Hindlimb muscle (tissue), 1 donor: ENCODE measurements at regions not wholly inside any gene's neighbourhood (a gene's known extent, or its start where the extent isn't known, plus 50 kb on each side); places are given as distances from the start of the nearest gene placed in this dataset.

Experiments used
- DNase-seq: peaks from one replicate; pipeline ENCODE4 v3.0.0-alpha.2; 2013

GRCh38 chr20:60214901-60215815 is 256.9 kb downstream of the CDH26 start:
- DNase-seq = no peak

DNA sequence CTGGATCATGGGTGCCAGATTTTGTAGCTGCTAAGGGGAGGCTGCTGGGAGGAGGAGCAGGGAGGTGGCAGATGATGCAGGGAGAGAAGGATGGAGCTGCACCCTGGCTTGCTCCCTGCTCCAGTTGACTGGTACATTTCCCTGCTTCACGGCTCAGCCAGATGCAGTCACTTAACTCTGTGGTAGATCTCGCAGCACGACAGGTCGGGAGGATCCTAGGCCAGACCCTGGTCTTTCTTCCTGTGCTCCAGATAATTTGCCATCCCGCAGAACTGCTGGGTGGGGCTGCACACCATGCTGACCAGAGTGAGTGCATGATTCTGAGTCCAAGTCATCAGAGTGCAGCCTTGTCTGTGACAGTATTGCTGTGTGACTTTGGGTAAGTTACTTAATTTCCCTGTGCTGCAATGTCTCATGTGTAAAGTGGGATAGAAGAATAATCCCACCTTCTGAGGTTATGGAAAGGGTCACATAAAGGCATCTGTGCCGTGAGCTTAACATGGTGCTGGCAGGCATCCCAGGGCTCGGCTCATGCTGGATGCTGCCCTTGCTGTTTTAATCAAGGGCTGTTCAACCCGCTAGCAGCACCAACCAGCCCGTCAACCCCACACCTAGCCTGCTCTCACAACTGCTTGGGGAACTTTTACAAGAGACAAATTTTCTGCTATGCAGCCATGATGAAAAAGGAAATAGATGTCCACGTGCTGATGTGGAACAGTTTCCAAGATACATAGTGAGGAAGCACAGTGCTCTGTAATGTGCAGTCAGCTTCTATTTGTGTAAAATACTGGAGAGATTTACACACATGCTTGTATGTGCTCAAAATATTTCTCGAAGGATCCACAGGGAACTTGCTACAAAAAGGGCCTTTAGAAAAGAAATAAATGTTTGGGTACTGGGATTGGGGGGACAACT is 257.9 kb downstream of the CDH26 start:
- no peak for DNase-seq

DNA sequence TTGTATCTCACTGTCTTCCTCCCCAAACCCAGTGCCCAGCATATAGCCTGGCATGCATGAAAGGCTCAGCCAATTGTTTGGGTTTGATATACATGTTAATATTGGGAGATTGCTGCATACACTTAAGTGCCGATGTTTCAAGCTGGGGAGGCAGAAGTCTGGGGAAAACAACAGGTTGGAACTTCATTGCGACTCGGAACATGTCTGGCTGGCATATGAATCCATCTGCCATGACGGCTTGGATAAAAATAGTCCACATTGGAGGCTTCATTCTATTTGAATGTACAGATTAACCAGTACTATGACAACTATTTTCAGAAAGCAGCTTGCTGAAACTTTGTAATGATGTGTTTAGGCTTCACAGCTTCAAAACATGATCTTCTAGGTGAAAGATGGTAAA is 261.0 kb downstream of the CDH26 start:
- DNase-seq = no peak

DNA sequence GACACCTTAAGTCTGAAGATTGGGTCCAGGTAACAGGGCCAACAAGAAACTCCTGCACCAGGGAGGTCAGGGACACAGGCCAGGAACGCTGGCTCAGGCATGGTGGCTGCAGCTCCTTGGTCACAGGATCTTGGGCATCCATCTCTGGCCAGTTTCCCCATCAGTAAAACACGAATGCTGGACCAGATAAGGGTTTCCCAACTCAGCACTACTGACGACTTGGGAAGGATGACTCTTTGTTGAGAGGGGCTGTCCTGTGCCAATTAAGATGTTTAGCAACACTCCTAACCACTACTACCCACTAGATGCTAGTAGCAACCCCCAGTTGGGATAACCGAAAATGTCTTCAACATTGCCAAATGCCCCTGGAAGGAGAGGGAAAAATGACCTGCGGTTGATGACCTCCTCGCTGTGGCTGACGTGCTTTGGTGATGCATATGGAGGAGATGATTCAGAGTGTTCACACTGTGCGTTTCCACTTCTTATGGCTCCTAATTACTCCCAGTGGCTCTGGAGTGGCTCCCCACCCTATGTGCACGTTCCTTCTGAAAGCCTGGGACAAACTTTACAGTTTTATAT is 261.9 kb downstream of the CDH26 start:
- DNase-seq = no peak

DNA sequence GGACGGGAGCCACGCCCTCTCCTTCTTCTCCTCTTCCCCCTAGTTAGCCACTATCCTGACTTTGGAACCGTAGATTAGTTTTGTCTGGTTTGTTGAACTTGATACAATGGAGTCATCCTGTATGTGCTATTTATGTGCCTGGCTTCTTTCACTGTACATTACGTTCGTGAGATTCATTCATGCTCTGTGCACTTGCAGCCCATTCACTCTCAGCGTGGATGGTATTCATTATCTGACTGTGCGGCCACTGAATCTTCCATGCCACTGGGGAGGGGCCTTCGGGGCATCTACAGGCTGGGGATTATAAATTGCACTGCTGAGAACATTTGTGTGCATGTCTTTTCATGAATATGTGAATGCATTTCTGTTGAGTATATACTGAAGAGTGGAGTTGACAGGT is 262.5 kb downstream of the CDH26 start:
- no peak for DNase-seq

DNA sequence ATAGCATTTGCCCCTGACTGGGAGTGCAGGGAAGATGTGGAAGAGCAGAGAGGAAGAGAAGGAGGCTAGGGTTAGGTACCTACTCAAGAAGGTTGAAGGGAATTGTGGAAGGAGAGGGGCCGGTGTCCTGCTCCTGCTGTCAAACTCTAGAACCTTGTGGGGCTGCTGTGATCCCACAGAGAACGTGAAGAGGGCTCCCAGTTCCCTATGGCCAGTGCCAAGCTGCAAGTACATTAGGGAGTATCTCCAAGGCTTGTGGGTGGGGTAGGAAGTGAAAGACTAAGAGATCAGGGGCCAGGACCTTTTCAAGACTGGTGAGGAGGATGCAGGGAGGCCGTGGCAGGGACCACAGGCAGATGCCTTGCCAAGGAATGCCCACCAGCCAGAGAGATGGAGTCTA is 263.4 kb downstream of the CDH26 start:
- no peak for DNase-seq

- no peak for DNase-seq
Observed at GRCh38 chr20:60222497-60222896, 264.3 kb downstream of the CDH26 start.

DNA sequence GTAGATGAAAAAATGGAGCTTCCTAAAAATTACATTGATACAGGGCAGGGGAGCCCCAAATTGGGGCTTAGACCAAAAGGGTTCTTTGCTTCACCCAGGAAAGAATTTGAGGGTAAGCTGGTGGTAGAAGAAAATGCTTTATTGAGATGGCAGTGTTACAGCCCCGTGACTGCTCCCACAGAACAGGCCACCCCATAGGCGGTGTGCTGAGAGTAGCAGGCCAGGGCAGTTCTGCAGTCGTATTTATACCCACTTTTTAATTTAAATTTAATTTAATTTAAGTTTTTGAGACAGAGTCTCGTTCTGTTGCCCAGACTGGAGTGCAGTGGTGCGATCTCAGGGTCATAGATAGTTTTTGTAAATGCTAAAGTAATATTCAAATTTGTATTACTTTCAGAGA is 265.0 kb downstream of the CDH26 start:
- no peak for DNase-seq

GRCh38 chr20:60224914-60225313 is 266.7 kb downstream of the CDH26 start:
- DNase-seq = no peak

- DNase-seq = no peak
Observed at GRCh38 chr20:60228255-60228654, 270.0 kb downstream of the CDH26 start.

- DNase-seq = no peak
Observed at GRCh38 chr20:60232380-60232779, 274.2 kb downstream of the CDH26 start.

- DNase-seq = no peak
Observed at GRCh38 chr20:60233018-60233630, 274.9 kb downstream of the CDH26 start.

DNA sequence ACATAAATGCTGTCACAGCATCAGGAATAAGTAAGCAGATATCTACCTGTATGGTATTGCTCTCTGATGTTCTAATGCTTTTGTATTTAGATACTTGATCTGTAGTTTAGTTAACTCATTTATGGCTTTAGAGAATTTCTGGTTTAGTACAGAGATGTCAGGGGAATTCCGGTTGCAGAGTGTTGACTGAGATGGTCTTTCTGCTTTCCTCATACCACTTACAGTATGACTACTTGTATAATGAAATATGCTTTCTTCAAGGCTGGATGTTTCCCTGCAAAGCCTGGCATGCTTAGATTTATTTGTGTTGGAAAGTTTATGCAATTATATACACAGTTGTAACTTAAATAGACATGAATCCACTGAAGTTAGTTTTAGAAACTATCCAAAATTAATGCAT is 278.4 kb downstream of the CDH26 start:
- no peak for DNase-seq

DNA sequence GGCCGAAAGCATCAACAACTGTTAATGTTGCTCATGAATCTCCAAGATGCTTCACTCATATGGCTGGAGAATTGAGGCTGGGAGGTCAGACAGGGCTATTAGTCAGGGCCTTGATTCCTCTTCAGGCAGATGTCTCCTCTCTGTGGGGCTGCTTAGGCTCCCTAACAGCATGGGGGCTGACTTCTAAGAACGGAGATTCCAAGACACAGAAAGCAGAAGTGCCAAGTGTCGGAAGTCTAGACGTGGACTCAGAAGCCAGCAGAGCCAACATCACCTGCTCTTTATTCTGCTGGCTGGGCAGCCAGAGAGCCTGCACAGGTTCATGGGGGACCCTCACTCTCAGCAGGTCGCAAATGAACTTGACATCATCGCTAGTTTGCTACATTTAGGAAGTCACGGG is 279.8 kb downstream of the CDH26 start:
- no peak for DNase-seq

DNA sequence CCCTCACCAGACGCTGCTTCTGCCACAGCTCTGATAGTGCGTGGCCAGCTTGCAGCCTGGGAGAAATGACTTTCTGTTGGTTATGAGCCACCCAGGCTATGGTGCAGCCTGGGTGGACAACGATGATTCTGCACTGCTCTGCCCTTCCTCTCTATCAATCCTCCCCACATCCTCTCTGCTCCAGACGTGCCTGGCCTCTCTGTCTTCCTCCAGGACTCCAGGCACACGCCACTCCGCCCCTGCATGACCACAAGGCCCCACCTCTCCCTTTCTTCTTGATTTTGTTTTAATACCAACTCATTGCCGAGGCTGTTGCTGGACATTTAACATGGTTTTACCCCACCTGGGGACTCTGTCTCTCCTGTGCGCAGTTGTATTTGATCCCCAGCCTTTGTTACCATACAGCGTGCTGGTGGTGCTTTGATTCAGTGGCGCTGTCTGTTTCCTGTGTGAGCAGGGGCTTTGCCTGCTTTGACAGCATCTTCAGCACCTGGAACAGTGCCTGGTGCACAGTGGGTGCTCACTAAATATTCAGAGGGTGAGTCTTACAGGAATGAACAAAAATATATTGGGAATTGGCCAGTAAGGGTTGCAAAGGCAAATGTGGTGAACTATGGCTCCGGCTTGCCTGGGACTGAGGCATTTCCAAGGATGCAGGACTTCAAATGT is 280.9 kb downstream of the CDH26 start:
- no peak for DNase-seq

- no peak for DNase-seq
Observed at GRCh38 chr20:60239956-60240355, 281.7 kb downstream of the CDH26 start.

DNA sequence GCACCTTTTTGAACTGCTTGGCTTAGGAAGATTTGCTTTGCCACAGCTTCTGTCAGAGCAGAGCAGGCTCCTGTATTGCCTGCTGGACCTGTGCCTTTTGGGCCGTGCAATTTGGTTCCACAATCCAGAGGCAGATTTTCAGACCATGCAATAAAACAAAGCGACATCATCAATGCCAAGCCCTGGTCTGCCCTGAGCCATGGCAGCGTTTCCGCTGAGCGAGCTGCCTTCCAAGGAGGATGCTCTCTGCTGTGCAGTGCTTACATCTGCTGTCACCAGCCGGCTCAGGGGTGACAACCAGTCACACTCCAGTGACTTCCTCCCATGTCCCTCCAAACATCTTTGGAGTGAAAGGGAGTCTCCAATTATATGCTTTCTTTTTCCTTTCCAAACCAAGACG is 282.2 kb downstream of the CDH26 start:
- DNase-seq = no peak

DNA sequence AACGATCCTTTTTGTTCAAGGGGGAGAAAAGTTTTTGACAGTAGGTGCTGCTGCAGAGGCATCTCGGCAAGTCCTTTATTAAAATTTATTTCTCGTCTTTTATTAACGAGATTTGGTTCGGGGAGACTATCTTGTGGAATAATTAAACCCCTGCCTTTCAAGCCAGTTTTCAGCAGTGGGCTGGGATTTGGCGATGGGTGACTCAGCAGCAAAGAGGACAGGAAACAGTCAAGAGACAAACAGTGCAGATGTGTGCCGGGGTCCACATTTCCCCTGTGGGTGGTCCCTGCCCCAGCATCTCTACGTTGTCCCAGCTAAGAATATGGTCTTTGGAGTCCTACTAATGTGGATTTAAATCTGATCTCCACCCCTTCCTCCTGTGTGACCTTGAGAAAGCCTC is 282.8 kb downstream of the CDH26 start:
- no peak for DNase-seq

DNA sequence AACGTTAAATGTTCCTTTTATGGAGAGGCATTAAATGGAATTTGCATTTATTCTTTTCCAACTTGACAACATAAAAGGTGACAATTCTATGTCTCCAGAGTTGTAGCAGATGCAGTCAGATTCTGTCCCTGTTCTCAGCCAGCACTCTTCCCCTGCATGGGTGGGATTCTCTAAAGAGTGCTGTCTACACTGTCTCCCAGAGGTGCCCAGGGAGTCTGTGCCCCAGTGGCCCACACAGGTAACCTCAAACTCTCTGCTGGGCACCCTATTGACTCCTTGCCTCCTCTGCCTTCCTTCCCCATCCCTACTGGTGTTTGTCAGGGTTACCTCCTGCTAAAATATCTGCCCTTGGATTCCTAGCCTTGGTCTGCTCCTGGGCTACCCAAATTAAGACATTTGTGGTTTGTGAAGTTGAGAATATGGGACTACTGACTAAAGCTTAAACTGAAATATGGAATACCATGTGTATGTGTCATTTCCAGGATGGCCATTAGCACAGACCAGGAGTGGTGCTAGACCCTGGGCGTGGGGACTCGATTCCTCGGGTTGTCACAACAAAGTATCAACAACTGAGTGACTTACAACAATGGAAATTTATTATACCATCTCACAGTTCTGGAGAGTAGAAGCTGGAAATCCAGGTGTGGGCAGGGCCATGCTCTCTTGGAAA is 284.7 kb downstream of the CDH26 start:
- no peak for DNase-seq

- DNase-seq = no peak
Observed at GRCh38 chr20:60244373-60245146, 286.3 kb downstream of the CDH26 start.

GRCh38 chr20:60246751-60247150 is 288.5 kb downstream of the CDH26 start:
- no peak for DNase-seq
